GM18502 (cell line): ENCODE measurements at regions not wholly inside any gene's neighbourhood (a gene's known extent, or its start where the extent isn't known, plus 50 kb on each side); places are given as distances from the start of the nearest gene placed in this dataset.

ENCODE experiments used
- ATAC-seq: cut with Tn5 transposase; IDR thresholded peaks from one replicate; pipeline ENCODE4 v1.9.1; 2021; ENCODE audit warnings: mild to moderate bottlenecking; ENCODE audit not compliant: unreplicated experiment, poor library complexity

DNA sequence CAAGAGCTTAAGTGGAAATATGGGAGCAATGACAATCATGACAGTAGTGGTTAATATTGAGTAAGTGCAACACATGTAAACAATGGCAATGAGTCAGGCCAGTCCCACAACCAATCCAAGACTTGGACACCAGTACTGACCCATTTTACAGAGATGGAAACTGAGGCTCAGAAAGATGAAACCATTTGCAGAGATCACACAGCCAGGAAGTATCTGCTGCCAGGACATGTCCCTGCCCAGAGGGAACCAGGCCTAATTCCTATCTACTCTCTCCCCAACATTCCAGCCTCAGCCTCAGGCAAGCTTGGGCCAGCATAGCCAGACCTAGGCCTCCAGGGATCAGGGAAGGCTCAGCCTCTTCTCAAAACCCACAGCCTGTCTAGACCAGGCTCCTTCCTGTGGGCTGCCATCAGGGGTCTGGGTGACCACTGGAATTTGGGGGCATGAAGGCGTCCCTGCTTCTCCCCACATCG, 395.1 kb downstream of the MN1 start:
- no peak for ATAC-seq

DNA sequence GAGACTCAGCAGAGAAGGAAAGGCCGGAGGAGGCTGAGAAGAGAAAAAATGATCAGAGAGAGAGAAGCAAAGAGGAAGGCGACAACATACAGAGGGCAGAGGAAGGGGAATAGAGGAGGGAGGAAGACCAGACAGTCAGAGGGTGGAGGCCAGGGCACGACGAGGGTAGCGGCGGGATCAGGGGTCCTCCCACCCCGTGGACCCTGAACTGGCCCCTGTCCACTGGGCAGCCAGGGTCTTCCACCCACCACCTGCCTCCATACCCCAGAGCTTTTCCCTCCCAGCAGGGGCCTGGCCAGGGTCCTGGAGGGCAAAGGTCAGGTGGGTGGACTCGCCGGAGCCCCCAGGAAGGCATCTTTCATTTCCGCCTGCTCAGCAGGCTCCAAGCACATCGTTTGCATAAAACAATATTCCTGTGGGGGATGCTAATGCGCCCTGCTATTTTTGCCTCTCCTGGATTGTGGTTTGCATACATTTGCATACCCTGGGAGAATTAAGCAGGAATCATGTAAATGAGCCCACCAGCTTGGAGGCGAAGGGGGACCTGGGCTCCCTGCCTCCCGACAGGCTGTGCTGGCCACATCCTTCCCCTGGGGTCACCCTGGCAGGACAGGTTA, 394.1 kb downstream of the MN1 start:
- no peak for ATAC-seq

DNA sequence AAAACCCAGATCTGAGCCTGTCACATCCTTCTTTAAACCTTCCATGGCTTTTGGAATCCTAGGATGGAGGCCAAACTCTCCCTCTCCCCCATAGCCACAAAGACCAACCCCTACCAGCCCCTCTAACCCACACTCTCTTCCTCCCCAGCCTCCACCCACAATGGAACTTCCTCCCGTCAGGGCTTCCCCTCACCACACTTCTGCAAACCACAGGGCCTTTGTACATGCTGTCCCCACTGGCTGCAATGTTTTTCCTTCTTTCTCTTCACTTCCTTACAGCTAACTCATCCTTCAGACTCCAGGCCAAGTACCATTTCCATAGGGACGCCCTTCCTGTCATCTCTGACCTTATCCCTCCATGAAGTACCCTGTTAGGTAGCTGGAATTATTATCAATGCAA, 393.5 kb downstream of the MN1 start:
- no peak for ATAC-seq

DNA sequence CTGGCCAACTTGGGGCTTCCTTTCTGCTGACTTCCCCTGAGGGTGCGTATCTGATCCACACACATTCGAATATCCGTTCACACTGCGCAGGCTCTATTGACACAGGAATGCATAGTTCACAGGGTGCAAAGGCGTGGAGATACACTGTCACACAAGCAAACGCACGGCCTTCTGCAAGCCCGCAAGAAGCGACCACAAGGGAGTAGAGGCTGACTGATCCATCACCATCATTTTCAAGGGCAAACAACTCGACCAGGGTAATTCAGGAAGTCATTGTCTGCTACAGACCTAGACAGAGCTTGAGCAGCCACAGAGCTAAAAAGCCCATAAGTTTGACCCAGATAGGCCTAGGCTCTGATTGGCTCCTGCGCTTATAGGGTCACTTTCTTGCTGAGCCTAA, 392.3 kb downstream of the MN1 start:
- ATAC-seq, result no peak

DNA sequence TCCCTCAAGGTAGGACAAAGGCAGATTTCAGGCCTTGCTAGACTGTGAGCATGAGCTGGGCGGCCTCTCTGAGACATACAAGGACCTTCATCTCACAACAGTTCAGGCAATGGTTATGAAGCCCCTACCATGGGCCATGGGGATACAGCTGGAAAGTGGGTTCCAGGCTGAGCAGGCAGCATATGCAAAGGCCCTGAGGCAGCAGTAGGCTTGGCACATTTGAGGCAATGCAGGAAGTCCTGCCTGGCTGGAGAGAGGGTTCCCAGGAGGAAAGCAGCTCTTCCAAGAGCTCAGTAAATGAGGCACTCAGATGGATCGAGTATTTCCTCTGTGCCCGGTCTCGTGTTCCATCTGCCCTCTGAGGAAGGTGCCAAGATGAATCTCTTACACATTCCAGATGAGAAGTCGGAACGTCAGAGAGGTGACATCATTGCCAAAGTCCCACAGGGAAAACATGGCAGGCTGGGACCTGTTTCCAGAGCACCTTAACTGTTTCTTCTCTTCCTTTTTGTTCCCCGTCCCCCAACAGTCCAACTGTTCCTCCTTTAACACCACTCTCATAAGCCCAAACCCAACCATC, 388.6 kb downstream of the MN1 start:
- ATAC-seq, result no peak

DNA sequence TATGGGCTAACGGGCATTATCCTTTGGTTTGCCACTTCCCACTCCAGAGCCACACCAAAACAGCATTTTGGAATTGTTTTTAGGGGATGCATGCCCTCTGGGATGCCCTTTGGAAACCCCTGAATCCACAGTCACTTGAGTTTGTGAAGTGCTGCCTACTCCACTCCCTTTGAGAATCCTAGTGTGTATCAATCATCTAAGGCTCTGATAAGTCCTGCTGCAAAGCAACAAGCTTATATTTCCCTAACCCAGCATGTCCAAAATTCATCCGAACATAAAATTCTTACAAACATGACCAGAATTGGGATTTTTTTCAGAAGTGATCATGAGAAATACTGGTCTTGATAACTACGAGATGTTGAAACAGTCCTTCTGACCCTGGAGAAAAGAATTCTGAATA, 387.9 kb downstream of the MN1 start:
- ATAC-seq, result no peak

DNA sequence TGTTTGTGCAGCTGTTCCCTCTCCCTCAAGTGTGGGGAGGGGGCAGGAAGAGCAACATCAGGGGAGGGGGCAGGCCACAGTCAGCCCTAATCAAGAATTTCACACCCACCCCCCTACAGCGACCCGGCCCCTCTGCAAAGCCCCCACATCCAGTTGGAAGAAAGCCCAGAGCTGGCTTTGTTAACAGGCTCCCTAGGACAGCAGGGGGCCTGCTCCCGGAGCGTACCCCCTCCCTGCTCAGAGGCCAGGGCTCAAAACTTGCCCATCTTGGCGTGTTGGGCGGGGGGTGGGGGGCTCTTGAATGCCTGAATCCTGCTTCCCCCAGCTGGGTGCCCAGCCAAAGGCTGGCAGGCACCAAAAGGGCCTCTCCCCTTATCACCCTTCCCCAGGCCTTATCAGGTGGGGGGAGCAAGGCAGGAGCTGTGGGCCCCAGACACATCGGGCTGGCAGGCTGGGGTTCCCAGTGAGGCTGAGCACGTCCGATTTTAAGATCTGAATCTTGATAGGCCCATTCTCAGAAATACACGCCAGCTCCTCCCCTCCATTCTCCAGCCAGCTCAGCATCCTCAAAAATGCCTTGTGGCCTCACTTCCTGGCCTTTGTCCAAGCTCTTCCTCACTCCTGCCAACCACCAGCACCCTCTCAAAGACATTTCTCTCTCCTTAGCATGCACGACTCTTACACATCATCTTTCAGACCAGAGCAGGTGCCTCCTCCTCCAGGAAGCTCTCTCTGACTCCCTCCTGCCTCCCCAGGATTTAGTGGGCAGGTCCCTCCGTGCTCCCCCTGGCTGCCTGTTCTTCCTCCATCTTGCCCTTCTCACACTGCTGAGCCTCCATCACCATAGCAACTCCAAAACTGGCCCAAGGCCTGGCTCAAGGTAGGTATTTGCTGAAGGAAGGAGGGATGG, 384.8 kb downstream of the MN1 start:
- no peak for ATAC-seq

DNA sequence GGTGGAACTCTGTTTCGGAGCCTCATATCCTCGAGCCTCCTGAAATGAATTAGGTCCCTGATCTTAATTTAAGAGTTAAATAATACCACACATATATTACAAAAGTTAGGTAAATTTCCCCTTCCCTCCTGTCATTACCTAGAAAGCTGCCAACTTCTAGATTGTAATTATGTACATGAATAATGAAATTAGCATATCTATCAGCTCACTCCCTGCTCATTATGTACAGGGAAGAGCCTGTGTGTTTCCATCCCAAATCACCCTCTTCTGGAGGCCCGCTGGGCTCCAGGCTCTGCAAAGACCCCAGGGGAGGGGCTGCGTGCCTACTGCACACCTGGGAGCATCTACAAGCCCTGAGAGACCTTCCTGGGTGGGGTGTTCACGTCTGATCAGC, 384.1 kb downstream of the MN1 start:
- no peak for ATAC-seq

DNA sequence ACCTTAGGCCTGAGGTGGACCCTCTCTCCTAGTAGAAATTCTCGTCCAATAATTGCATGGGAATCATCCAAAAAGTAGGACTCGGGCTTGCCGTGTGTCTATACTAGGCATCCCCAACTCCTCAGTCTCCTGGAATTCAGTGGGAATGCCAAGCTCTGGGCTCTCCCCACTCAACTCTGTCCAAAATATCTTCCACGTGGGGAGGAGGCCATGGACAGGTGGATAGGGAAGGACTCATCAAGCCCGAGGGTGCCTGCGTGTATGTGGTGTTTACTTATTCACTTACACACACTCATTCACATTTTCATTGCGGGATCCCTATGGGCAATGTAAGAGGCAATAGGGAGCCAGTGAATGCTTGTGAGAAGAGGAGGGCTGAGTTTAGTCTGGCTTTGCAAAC, 383.3 kb downstream of the MN1 start:
- no peak for ATAC-seq

DNA sequence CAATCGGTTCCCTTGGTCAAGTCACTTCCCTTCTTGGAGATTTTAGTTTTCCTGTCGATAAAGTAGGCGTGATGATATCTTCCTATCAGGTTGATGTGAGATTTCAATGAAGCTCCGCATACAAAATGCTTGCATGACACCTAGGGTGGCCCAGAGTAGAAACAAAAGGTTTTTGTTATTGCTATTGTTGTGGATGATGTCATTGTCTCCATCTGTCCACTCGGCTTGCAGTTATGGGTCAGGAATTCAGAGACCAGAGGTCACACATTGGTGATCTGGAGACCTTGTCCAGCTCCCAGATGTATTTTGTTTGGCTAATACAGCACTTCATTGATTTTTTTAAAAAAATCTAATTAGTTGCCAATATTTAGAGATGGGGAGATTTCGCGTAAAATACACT, 382.1 kb downstream of the MN1 start:
- no peak for ATAC-seq

DNA sequence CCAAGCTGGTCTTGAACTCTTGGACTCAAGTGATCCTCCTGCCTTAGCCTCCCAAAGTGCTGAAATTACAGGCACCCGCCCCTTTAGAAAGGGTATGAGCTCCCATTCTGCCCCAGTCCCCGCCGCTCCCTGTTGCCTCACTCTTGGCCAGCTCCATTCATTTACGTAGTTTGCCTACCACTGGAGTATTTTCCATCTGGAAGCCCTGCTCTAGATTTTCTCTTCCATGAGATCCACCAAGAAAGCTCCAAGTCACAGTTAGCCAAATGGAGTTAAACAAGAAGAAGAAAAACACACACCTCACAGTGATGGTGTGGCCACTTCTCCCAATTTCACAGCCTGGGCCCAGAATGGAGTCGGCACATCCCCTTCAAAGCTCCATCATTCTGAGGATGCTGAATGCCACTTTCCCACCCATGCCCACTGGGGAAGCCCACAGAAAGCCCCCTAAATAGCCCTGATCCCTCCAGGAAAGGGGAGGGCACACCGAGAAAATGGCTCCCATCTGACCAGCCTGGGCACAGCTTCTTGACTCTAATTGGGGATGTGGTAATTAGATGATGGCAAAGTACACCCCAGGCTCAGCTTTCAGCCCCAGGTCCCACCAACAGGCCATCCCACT, 381.2 kb downstream of the MN1 start:
- ATAC-seq, result no peak

DNA sequence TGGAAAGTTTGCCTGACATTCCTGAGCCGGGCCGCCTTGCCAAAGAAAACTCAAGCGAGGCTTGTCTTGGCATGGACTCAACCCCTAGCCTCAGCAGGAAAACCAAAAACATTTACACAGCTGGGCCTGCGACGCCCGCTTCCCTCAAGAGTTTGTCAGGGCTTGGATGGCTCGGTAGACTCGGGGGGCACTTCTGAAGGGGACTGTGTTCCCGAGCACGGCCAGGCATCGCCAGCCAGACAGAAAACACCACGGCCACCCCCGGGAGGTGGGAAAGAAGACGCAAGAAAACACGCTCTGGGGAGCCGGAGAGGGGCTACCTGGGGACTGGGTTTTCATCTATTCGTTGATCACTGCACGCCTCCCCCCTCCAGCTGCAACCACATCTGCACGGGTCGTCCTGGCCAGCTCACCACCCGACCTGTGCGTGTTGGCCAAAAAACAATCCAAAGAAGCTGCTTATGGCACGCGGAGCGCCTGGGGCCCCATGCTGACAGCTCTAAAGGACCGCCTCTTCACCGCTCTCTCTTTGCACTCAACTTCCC, 380.7 kb downstream of the MN1 start:
- ATAC-seq, result no peak

DNA sequence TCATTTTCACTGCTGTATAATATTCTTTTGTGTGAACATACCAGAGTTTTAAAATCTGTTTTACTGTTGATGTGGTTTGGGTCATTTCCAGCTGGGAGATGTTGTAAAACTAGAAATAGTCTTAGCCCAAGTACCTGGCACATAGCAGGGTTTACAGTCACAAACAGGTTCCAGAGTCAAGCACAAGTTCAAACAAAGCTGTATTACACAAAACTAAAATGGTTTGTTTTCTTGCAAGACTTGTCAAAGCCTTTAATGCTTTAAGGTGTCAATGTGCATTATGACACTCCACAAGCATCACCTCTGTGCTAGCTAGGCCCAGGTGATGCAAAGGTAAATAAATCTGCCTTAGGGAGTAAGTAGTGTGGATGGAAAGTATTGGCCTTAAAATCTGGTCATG, 379.1 kb downstream of the MN1 start:
- no peak for ATAC-seq

DNA sequence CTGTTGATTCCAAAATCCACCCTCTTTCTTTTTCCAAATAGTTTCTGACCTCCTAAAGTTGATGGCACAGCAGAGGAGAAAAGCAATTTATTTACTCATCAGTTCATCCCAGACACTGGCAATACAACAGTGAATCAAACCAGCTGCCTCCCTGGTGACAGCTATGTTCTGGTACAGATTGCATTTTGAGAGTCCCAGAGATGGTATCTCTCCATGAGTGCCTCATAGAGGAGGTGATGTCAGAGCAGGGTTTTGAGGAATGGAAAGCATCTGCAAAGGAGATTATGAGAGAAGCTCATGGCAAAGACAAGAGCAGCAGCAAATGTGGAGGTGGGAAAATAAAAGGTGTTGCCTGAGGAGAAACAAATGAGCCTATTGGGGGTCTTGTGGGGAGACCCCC, 377.2 kb downstream of the MN1 start:
- ATAC-seq, result no peak

DNA sequence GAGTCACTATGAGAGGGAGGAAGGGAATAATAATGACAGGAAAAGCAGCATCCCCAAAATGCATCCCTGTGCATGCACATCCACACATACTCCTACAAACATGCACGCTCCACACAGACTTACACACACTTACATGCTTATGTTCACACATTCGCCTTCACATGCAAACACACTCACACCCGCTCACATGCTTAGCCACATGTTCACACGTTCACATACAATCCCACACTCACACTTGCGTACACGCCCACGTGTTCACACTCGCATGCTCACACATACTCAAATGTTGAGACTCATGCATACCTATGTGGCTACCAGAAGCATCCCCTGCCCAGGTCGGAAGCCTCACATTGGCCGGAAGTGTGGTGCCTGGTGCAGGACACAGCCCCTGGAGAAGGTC, 372.1 kb downstream of the MN1 start:
- ATAC-seq, result no peak

DNA sequence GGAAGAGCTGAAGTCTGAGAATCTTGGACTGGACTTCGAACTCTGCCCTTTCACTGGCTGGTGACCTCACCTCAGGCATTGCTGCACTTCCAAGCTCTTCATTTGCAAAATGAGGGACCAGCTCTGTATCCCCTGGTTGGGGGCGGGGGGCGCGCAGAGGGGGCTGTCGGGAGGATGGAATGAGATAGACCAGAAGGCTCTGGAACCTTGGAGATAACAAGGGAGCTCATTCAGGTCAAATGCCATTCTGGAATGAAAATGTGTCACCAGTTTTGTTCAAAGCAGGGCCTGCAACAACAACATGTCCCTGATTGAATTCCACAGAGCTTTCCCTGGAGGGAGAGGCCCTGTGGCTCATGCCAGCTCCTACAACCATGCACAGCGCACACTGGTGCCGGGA, 370.5 kb downstream of the MN1 start:
- no peak for ATAC-seq

DNA sequence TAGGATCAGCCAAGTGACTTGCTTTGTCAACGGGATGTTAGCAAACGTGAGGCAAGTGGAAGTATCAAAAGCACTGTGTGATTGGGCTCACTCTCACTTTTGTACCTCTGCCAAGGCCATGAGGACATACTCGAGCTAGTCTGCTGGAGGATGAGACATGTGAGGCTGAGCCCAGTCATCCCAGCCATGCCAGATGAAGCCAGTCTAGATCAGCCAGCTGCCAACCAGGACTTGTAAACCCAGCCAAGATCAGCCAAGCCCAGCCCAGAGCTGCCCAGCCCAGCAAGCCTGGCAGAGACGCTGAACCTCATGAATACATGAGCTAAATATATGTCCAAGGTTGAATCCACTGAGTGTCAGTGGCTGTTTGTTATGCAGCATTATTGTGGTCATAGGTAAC, 369.7 kb downstream of the MN1 start:
- no peak for ATAC-seq

DNA sequence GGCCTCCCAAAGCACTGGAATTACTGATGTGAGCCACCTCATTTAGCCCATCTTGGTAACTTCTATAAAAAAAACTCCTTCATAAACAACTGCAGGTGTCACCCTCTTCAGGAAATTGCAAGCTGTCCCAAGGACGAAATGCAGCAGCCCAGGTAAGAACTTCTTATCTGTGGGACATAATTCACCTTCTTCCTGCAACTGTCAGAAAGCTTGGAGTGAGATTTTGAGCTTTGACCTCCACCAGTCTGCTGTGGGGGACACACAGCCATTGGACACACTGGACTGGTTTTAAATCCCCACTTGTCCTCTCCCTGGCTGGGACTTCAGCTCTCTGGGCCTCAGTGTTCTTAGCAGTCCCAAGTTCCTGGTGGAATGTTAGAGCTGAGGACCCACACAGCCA, 368.5 kb downstream of the MN1 start:
- ATAC-seq, result no peak

DNA sequence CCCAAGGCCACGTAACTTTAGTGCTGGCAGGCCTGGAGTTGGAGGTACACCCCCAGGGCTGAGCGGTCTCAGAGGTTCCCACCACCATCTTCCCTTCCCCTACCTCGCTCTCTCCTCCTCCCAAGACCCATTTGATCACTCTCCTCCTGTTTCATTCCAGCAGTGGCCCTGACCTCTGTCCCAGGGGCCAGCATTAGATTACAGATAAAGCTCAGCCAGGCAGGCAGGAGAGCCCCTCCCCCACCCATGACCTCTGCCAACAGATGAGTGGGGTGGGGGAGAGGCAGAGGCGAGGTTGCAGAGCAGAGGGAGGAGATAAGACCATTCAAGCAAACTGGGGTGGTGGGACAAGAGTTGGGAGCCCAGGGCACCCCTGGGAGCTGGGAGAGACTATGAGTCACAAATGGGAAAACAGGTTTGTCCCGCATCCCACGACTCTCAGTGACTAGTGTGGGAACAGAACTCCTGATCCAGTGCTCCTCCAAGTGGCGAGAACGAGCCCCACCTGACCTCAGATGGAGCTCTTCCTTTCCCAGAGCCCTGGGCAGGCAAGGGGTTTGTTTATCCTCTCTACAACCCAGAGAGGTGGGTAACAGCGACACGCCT, 367.9 kb downstream of the MN1 start:
- ATAC-seq, result no peak

DNA sequence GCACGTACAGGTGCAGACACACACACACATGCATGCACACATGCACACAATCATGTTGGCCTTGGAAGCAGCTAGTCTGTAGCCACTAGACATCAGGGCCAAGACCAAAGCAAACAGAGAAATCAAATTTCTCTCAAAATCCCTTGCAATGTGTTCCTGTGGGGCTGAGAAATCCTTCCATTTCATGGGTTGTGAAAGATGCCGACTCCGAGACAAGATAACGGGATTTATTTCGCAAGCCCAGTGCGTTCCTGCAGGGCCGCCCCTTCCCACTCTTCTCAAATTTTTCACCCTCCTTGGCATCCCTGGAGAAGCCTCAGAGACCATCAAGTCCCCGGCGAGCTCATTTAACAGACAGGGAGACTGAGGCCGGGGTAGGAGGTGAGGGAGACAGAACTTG, 366.7 kb downstream of the MN1 start:
- ATAC-seq, result no peak
